Keratinocyte (primary cell): ENCODE measurements at regions not wholly inside any gene's neighbourhood (a gene's known extent, or its start where the extent isn't known, plus 50 kb on each side); places are given as distances from the start of the nearest gene placed in this dataset.
"Not testable (repeated sequence)": the region's sequence is repeated elsewhere in the genome, so short reads cannot be mapped to it uniquely, and the experiment has no call there.

Experiments used
- DNase-seq: peaks from one replicate; pipeline ENCODE4 v3.0.0-alpha.2; 2011; ENCODE audit warnings: low read depth, missing footprints, low spot score
- FAIRE-seq: peaks from 2 replicates; lab custom pipeline; 2011; peaks lifted over from hg19 to GRCh38; lab: Jason Lieb, UNC
- H2AFZ ChIP-seq: 2 replicates; pipeline ENCODE4 v1.6.0; 2012; ENCODE audit warnings: low read length, control low read depth, inconsistent platforms; ENCODE audit not compliant: control insufficient read depth
- H3K27ac ChIP-seq: 2 replicates; pipeline ENCODE4 v1.5.1; 2011; ENCODE audit warnings: low read length; ENCODE audit not compliant: control insufficient read depth, insufficient read depth
- H3K27me3 ChIP-seq: 3 replicates; pipeline ENCODE4 v1.6.0; 2011; ENCODE audit warnings: low read length; ENCODE audit not compliant: control insufficient read depth, insufficient read depth; ENCODE audit errors: extremely low read depth
- H3K36me3 ChIP-seq, 2 experiments: 2 replicates in 1 of 2; 3 replicates in 1 of 2; pipeline ENCODE4 v1.5.1; 2011; ENCODE audit warnings: low read length in 2 of 2, mild to moderate bottlenecking in 1 of 2; ENCODE audit not compliant: control insufficient read depth in 2 of 2, insufficient read depth in 2 of 2; ENCODE audit errors: extremely low read depth in 1 of 2
- H3K4me1 ChIP-seq: 3 replicates; pipeline ENCODE4 v1.5.1; 2011; ENCODE audit warnings: low read length; ENCODE audit not compliant: control insufficient read depth, insufficient read depth; ENCODE audit errors: extremely low read depth
- H3K4me2 ChIP-seq: 3 replicates; pipeline ENCODE4 v1.6.0; 2011; ENCODE audit warnings: low read depth, low read length; ENCODE audit not compliant: control insufficient read depth, insufficient read depth; ENCODE audit errors: extremely low read depth
- H3K4me3 ChIP-seq, 3 experiments: fragments of 200-600 bp in 1 of 3; sonication (generic) in 1 of 3; 2 replicates in 2 of 3; 3 replicates in 1 of 3; pipeline ENCODE4 v1.5.1; 2011 to 2016; ENCODE audit warnings: low read length in 3 of 3, mild to moderate bottlenecking in 3 of 3, control low read depth in 2 of 3, inconsistent platforms in 1 of 3, low read depth in 1 of 3, mixed read lengths in 1 of 3, mixed run types in 1 of 3, moderate library complexity in 1 of 3; ENCODE audit not compliant: control insufficient read depth in 2 of 3, insufficient read depth in 2 of 3; ENCODE audit errors: extremely low read depth in 1 of 3
- H3K79me2 ChIP-seq: 2 replicates; pipeline ENCODE4 v1.6.0; 2012; ENCODE audit warnings: low read length; ENCODE audit not compliant: control insufficient read depth, insufficient read depth
- H3K9ac ChIP-seq: 3 replicates; pipeline ENCODE4 v1.6.0; 2011; ENCODE audit warnings: low read length; ENCODE audit not compliant: control insufficient read depth, insufficient read depth; ENCODE audit errors: extremely low read depth
- H3K9me1 ChIP-seq: 3 replicates; pipeline ENCODE4 v1.6.0; 2011; ENCODE audit warnings: low read length; ENCODE audit not compliant: control insufficient read depth, insufficient read depth; ENCODE audit errors: extremely low read depth
- H3K9me3 ChIP-seq: 2 replicates; pipeline ENCODE4 v1.5.1; 2012; ENCODE audit warnings: low read depth, low read length; ENCODE audit not compliant: control insufficient read depth
- H4K20me1 ChIP-seq: 3 replicates; pipeline ENCODE4 v1.6.0; 2011; ENCODE audit warnings: low read length; ENCODE audit not compliant: control insufficient read depth, insufficient read depth; ENCODE audit errors: extremely low read depth
- CTCF ChIP-seq, 3 experiments: IDR thresholded peaks in 1 of 3; conservative IDR thresholded peaks in 1 of 3; optimal IDR thresholded peaks in 1 of 3; 2 replicates in 2 of 3; 3 replicates in 1 of 3; pipeline versions ENCODE3 to v1.5.1; 2011; ENCODE audit warnings: low read length in 3 of 3, mild to moderate bottlenecking in 3 of 3, moderate library complexity in 2 of 3, control low read depth in 1 of 3, inconsistent platforms in 1 of 3; ENCODE audit not compliant: insufficient read depth in 2 of 3; ENCODE audit errors: extremely low read depth in 1 of 3
- EZH2 ChIP-seq: IDR thresholded peaks from one replicate; pipeline ENCODE4 v1.6.1; 2012; ENCODE audit warnings: inconsistent platforms, mild to moderate bottlenecking, low read length, moderate library complexity
- dilution Hi-C: fragments of 300-500 bp; cut with MboI; formaldehyde crosslinking; loops from one replicate; pipeline ENCODE4 v1.7.0; 2020; ENCODE audit warnings: low sequenced_read_pairs; ENCODE audit not compliant: extremely low pct_ligation_motif_present

- Histone ChIP-seq H3K27ac (no peak overlapping the region), H3K4me1 (no peaks in the 10 kb centered on the region), H3K4me3 (no peak overlapping the region), H4K20me1 (no peaks in the 10 kb centered on the region), H3K9me1 (no peaks in the 10 kb centered on the region), H3K79me2 (no peaks in the 10 kb centered on the region), H3K4me2 (no peak overlapping the region), H3K36me3 (no peaks in the 10 kb centered on the region), H2AFZ (no peak overlapping the region), H3K27me3 (no peaks in the 10 kb centered on the region), H3K9me3 (no peaks in the 10 kb centered on the region), H3K9ac (no peak overlapping the region)
- no peak for FAIRE-seq
- TF ChIP-seq CTCF (optimal IDR thresholded peaks at IDR 0.05 in 1 of 3, IDR thresholded peaks at IDR 0.05 in 1 of 3, conservative IDR thresholded peaks at IDR 0.05 in 1 of 3; ENCODE audit: extremely low read depth in 1 of 3, insufficient read depth in 2 of 3, low read length in 3 of 3), result no peak
- TF ChIP-seq EZH2, result no peak
- dilution Hi-C loops, result no loop called here
- DNase-seq, result no peak
Measured at GRCh38 chr6:67881706-67882065, 753.4 kb upstream of the ADGRB3 start.

GRCh38 chr6:67880939-67881705, 754.0 kb upstream of the ADGRB3 start:
- H3K9ac ChIP-seq, result no peak overlapping the region
- H2AFZ ChIP-seq, result no peak overlapping the region
- H3K27ac ChIP-seq, result no peak overlapping the region
- dilution Hi-C loops, result no loop called here
- no peaks in the 10 kb centered on the region for H3K4me1 ChIP-seq
- TF ChIP-seq CTCF (optimal IDR thresholded peaks at IDR 0.05 in 1 of 3, IDR thresholded peaks at IDR 0.05 in 1 of 3, conservative IDR thresholded peaks at IDR 0.05 in 1 of 3; ENCODE audit: extremely low read depth in 1 of 3, insufficient read depth in 2 of 3, low read length in 3 of 3) (no peak), EZH2 (no peak)
- no peaks in the 10 kb centered on the region for H3K27me3 ChIP-seq
- H3K79me2 ChIP-seq, result no peaks in the 10 kb centered on the region
- no peaks in the 10 kb centered on the region for H3K9me1 ChIP-seq
- H3K4me3 ChIP-seq, result no peak overlapping the region
- no peaks in the 10 kb centered on the region for H3K9me3 ChIP-seq
- FAIRE-seq (no peak), DNase-seq (no peak)
- H3K36me3 ChIP-seq, result no peaks in the 10 kb centered on the region
- no peak overlapping the region for H3K4me2 ChIP-seq
- no peaks in the 10 kb centered on the region for H4K20me1 ChIP-seq

GRCh38 chr6:67880343-67880742, 754.7 kb upstream of the ADGRB3 start:
- H3K9me1 ChIP-seq, H3K27me3 ChIP-seq, H3K79me2 ChIP-seq, DNase-seq, H3K4me3 ChIP-seq, H4K20me1 ChIP-seq, H3K36me3 ChIP-seq, H2AFZ ChIP-seq, FAIRE-seq, H3K9me3 ChIP-seq, H3K27ac ChIP-seq, H3K9ac ChIP-seq, dilution Hi-C loops, H3K4me1 ChIP-seq, H3K4me2 ChIP-seq: not testable (repeated sequence)

GRCh38 chr6:67879928-67880327, 755.2 kb upstream of the ADGRB3 start:
- H3K9ac ChIP-seq, H3K27me3 ChIP-seq, H3K4me2 ChIP-seq, H3K9me3 ChIP-seq, FAIRE-seq, DNase-seq, H3K4me3 ChIP-seq, H3K36me3 ChIP-seq, H3K4me1 ChIP-seq, H3K79me2 ChIP-seq, H2AFZ ChIP-seq, H3K27ac ChIP-seq, dilution Hi-C loops, H3K9me1 ChIP-seq, H4K20me1 ChIP-seq: not testable (repeated sequence)
